Mesodermal cell (in vitro differentiated cells): ENCODE measurements at regions not wholly inside any gene's neighbourhood (a gene's known extent, or its start where the extent isn't known, plus 50 kb on each side); places are given as distances from the start of the nearest gene placed in this dataset.
"Not testable (repeated sequence)": the region's sequence is repeated elsewhere in the genome, so short reads cannot be mapped to it uniquely, and the experiment has no call there.

Source experiments
- H3K27ac ChIP-seq: 2 replicates; pipeline ENCODE4 v1.7.0; 2013; ENCODE audit warnings: mild to moderate bottlenecking, low read depth, low read length, moderate library complexity; ENCODE audit not compliant: severe bottlenecking
- H3K36me3 ChIP-seq: 2 replicates; pipeline ENCODE4 v1.7.1; 2013; ENCODE audit warnings: mild to moderate bottlenecking, low read length, moderate library complexity; ENCODE audit not compliant: control insufficient read depth, insufficient read depth
- H3K4me1 ChIP-seq: one replicate; pipeline ENCODE4 v1.7.1; 2013; ENCODE audit warnings: mild to moderate bottlenecking, low read length; ENCODE audit not compliant: insufficient read depth, control insufficient read depth, poor library complexity, severe bottlenecking
- H3K4me3 ChIP-seq: 2 replicates; pipeline ENCODE4 v1.7.0; 2013; ENCODE audit warnings: low read length, control low read depth, mild to moderate bottlenecking; ENCODE audit not compliant: insufficient read depth, poor library complexity, severe bottlenecking; ENCODE audit errors: extremely low read depth
- H3K9me3 ChIP-seq: 2 replicates; pipeline ENCODE4 v1.7.1; 2013; ENCODE audit warnings: mild to moderate bottlenecking, low read length, moderate library complexity; ENCODE audit not compliant: control insufficient read depth
- WGBS, 2 experiments: methylation state at CpG; one replicate each; pipeline ENCODE4 v1.1.5; 2013; ENCODE audit warnings: missing lambda C conversion rate in 2 of 2; ENCODE audit not compliant: insufficient coverage in 2 of 2; 5-methylcytosine and 5-hydroxymethylcytosine counted together

GRCh38 chr4:52420330-52420729 lies 238.8 kb downstream of the USP46 start:
- H3K27ac ChIP-seq = no peak overlapping the region
- no peaks in the 10 kb centered on the region for H3K9me3 ChIP-seq
- H3K4me3 ChIP-seq = no peak overlapping the region
- H3K36me3 ChIP-seq = no peaks in the 10 kb centered on the region
- H3K4me1 ChIP-seq = peaks cover 2% of the 10 kb centered on the region
- 84 to 98% methylated on average over 3 to 4 of the region's 5 CpGs for WGBS, 2 experiments

- no peak overlapping the region for H3K4me3 ChIP-seq
- peaks cover 2% of the 10 kb centered on the region for H3K4me1 ChIP-seq
- H3K9me3 ChIP-seq = no peaks in the 10 kb centered on the region
Measured at GRCh38 chr4:52421811-52422213, 237.3 kb downstream of the USP46 start.

GRCh38 chr4:52423967-52424366 lies 235.1 kb downstream of the USP46 start:
- Histone ChIP-seq H3K4me3 (no peak overlapping the region), H3K4me1 (no peaks in the 10 kb centered on the region), H3K9me3 (no peaks in the 10 kb centered on the region), H3K36me3 (no peaks in the 10 kb centered on the region), H3K27ac (peak overlapping the region; percentile 7)
- WGBS, 2 experiments = 100% methylated on average over 1 of the region's 4 CpGs; no CpG with 5 or more reads in 1 of the 2 experiments

More at GRCh38 chr4:52421811-52422213, 237.3 kb downstream of the USP46 start:
- Histone ChIP-seq H3K27ac (no peak overlapping the region), H3K36me3 (no peaks in the 10 kb centered on the region)

GRCh38 chr4:52425751-52426326 lies 233.3 kb downstream of the USP46 start:
- 100% methylated on average over 1 to 2 of the region's 3 CpGs for WGBS, 2 experiments
- no peaks in the 10 kb centered on the region for H3K9me3 ChIP-seq
- no peak overlapping the region for H3K27ac ChIP-seq
- H3K36me3 ChIP-seq = no peaks in the 10 kb centered on the region
- no peaks in the 10 kb centered on the region for H3K4me1 ChIP-seq
- no peak overlapping the region for H3K4me3 ChIP-seq

GRCh38 chr4:52431410-52431809 lies 227.7 kb downstream of the USP46 start:
- no peak overlapping the region for H3K4me3 ChIP-seq
- no peak overlapping the region for H3K27ac ChIP-seq
- no peaks in the 10 kb centered on the region for H3K9me3 ChIP-seq
- H3K36me3 ChIP-seq = no peaks in the 10 kb centered on the region
- H3K4me1 ChIP-seq = no peaks in the 10 kb centered on the region

- no peaks in the 10 kb centered on the region for H3K36me3 ChIP-seq
- no CpG with 5 or more reads among the region's 4 CpGs for WGBS, 2 experiments
- no peak overlapping the region for H3K27ac ChIP-seq
- H3K4me3 ChIP-seq = no peak overlapping the region
- no peaks in the 10 kb centered on the region for H3K4me1 ChIP-seq
- H3K9me3 ChIP-seq = no peaks in the 10 kb centered on the region
Measured at GRCh38 chr4:52431869-52432268, 227.2 kb downstream of the USP46 start.

GRCh38 chr4:52442524-52442923 lies 216.6 kb downstream of the USP46 start:
- not testable (repeated sequence) for H3K9me3 ChIP-seq, H3K36me3 ChIP-seq, H3K27ac ChIP-seq, H3K4me1 ChIP-seq, H3K4me3 ChIP-seq
- WGBS, 2 experiments = no CpG with 5 or more reads among the region's 1 CpG

GRCh38 chr4:52472444-52472843 lies 186.7 kb downstream of the USP46 start:
- no peaks in the 10 kb centered on the region for H3K9me3 ChIP-seq
- H3K4me1 ChIP-seq = no peaks in the 10 kb centered on the region
- WGBS, 2 experiments = no CpG with 5 or more reads among the region's 1 CpG
- no peak overlapping the region for H3K27ac ChIP-seq
- H3K4me3 ChIP-seq = no peak overlapping the region
- no peaks in the 10 kb centered on the region for H3K36me3 ChIP-seq

- H3K4me1 ChIP-seq = no peaks in the 10 kb centered on the region
- H3K36me3 ChIP-seq = no peaks in the 10 kb centered on the region
- H3K27ac ChIP-seq = no peak overlapping the region
- no peaks in the 10 kb centered on the region for H3K9me3 ChIP-seq
- no peak overlapping the region for H3K4me3 ChIP-seq
- WGBS, 2 experiments = 82% methylated on average over 2 of the region's 3 CpGs; no CpG with 5 or more reads in 1 of the 2 experiments
Measured at GRCh38 chr4:52477191-52477780, 181.8 kb downstream of the USP46 start.

- no peaks in the 10 kb centered on the region for H3K36me3 ChIP-seq
- H3K4me3 ChIP-seq = no peak overlapping the region
- no peaks in the 10 kb centered on the region for H3K4me1 ChIP-seq
- 100% methylated on average over 1 of the region's 2 CpGs; no CpG with 5 or more reads in 1 of the 2 experiments for WGBS, 2 experiments
- H3K27ac ChIP-seq = no peak overlapping the region
- H3K9me3 ChIP-seq = no peaks in the 10 kb centered on the region
Measured at GRCh38 chr4:52483186-52483890, 175.8 kb downstream of the USP46 start.

- Histone ChIP-seq H3K4me1 (no peaks in the 10 kb centered on the region), H3K9me3 (no peaks in the 10 kb centered on the region), H3K27ac (no peak overlapping the region), H3K4me3 (no peak overlapping the region), H3K36me3 (no peaks in the 10 kb centered on the region)
- WGBS, 2 experiments = no CpG with 5 or more reads among the region's 1 CpG
Measured at GRCh38 chr4:52507774-52508173, 151.3 kb downstream of the USP46 start.
